ENCODE measurements at regions not wholly inside any gene's neighbourhood (a gene's known extent, or its start where the extent isn't known, plus 50 kb on each side); places are given as distances from the start of the nearest gene placed in this dataset.

DNA sequence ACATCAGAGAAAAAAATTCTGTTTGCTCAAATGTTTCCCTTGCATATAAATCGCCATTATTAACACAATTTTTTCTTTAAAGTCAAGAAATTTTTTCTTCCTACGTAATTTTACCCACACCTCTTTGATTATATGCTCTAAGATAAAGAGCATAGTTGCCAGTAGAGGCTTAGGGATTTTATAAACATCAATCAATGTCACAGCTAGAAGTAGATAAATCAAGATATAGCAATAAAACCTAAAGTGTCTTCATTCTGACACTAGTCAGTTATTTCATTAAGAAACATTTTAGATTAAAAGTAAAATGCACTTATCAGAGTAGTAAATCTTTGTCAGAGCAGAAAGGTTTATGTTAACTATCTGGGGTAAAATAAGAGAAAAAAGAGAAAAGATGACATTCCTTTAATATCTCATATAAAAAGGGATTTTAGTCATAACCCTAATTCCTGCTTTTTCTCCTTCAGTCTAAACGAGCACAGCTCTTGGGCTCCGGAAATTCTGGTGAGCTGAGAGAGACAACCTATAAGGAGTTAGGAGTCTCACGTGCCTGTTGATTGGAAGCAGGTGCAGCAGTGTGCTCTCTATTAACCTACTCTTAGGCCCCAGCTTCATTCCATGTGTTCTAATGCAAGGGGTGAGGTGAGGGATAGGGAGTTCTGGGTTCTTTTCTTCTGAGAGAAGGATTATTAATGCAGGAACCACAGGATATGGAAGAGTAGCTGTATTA lies 172.4 kb upstream of the GULP1 start:
- Histone ChIP-seq H2AK9ac (replicated peaks; ENCODE audit: low read depth, low read length, poor library complexity) (no peak overlapping the region), H4K8ac (ENCODE audit: low read depth in 2 of 2, low read length in 2 of 2) (no peak overlapping the region), H3K14ac (replicated peaks; ENCODE audit: low read depth, low read length) (no peak overlapping the region), H3K18ac (ENCODE audit: low read depth, low read length) (no peak overlapping the region), H2BK5ac (ENCODE audit: low read depth, low read length, poor library complexity, severe bottlenecking) (no peak overlapping the region), H3K23ac (ENCODE audit: low read depth, low read length) (no peak overlapping the region), H4K5ac (ENCODE audit: low read depth, low read length) (no peak overlapping the region), H3K56ac (ENCODE audit: extremely low read depth, insufficient read depth, low read length) (no peak overlapping the region), H2BK20ac (ENCODE audit: low read depth, low read length) (no peak overlapping the region), H3K4me3 (ENCODE audit: insufficient read depth, low read depth, low read length) (no peak overlapping the region), H2AK5ac (ENCODE audit: low read depth, low read length) (no peak overlapping the region), H2AFZ (replicated peaks; ENCODE audit: low read length, poor library complexity) (no peak overlapping the region), H3K9ac (ENCODE audit: low read depth, low read length) (no peak overlapping the region), H4K20me1 (ENCODE audit: insufficient read depth, low read length) (no peaks in the 10 kb centered on the region), H4K91ac (ENCODE audit: insufficient read depth, low read depth, low read length) (no peak overlapping the region), H3K9me3 (ENCODE audit: control insufficient read depth, insufficient read depth, low read length) (no peaks in the 10 kb centered on the region), H3K79me1 (ENCODE audit: low read depth in 1 of 2, low read length in 2 of 2) (no peaks in the 10 kb centered on the region), H3K27me3 (ENCODE audit: control insufficient read depth, insufficient read depth, low read length) (no peaks in the 10 kb centered on the region), H3K4ac (ENCODE audit: low read depth, low read length) (no peak overlapping the region), H2BK120ac (ENCODE audit: low read depth, low read length) (no peak overlapping the region), H3K27ac (ENCODE audit: insufficient read depth, low read length) (no peak overlapping the region), H3K4me2 (ENCODE audit: low read depth, low read length) (no peak overlapping the region), H3K36me3 (ENCODE audit: control insufficient read depth, insufficient read depth, low read length) (no peaks in the 10 kb centered on the region), H3K4me1 (ENCODE audit: control insufficient read depth, insufficient read depth, low read length) (no peaks in the 10 kb centered on the region), H3K9me1 (ENCODE audit: insufficient read depth, low read length) (no peaks in the 10 kb centered on the region), H2BK15ac (ENCODE audit: low read depth, low read length) (no peak overlapping the region)
- dilution Hi-C loops (cut with HindIII; ENCODE audit: low sequenced_read_pairs, unreplicated experiment) (no loop called here), intact Hi-C loops (cut with micrococcal nuclease) (no loop called here), in situ Hi-C loops (cut with MboI; ENCODE audit: low sequenced_read_pairs) (no loop called here)
- ChIA-PET POLR2A (ENCODE audit: unreplicated experiment) (no interaction called here), CTCF (interaction anchor here (0.6 kb wide), 1 partner anchor 953 kb away, joined by 3 read pairs; no protein-coding TSS in a partner anchor)
- 100% methylated on average over 1 of the region's 5 CpGs; no CpG with 5 or more reads in 1 of the 2 experiments for WGBS, 2 experiments (ENCODE audit: extremely low coverage in 2 of 2, insufficient read length in 1 of 2)
- TF ChIP-seq FOS (IDR thresholded peaks at IDR 0.05; ENCODE audit: low read depth, low read length) (no peak), ELK1 (IDR thresholded peaks at IDR 0.05; ENCODE audit: borderline replicate concordance, low read depth, low read length) (no peak), SMC3 (IDR thresholded peaks at IDR 0.05; ENCODE audit: low read depth, low read length) (no peak), NFE2L2 (IDR thresholded peaks at IDR 0.05; ENCODE audit: low read depth, low read length) (no peak), RAD21 (IDR thresholded peaks at IDR 0.05; ENCODE audit: low read length) (no peak), MAFK (IDR thresholded peaks at IDR 0.05; ENCODE audit: low read depth, low read length) (no peak), MXI1 (IDR thresholded peaks at IDR 0.05; ENCODE audit: borderline replicate concordance, low read depth, low read length) (no peak), CEBPB (IDR thresholded peaks at IDR 0.05; ENCODE audit: low read depth, low read length) (no peak), RFX5 (IDR thresholded peaks at IDR 0.05; ENCODE audit: low read depth, low read length) (no peak), CHD1 (IDR thresholded peaks at IDR 0.05; ENCODE audit: low read depth, low read length) (no peak), BHLHE40 (IDR thresholded peaks at IDR 0.05; ENCODE audit: low read depth, low read length) (no peak), MAZ (IDR thresholded peaks at IDR 0.05; ENCODE audit: borderline replicate concordance, low read depth, low read length) (no peak)
- no peak for DNase-seq
- BruUV-seq (replicated peaks), result no TSS peak
- ATAC-seq (ENCODE audit: low read depth), result no peak
